Muscle of leg (tissue), 3 donors: ENCODE measurements at regions not wholly inside any gene's neighbourhood (a gene's known extent, or its start where the extent isn't known, plus 50 kb on each side); places are given as distances from the start of the nearest gene placed in this dataset.
"Not testable (repeated sequence)": the region's sequence is repeated elsewhere in the genome, so short reads cannot be mapped to it uniquely, and the experiment has no call there.

Experiments
- DNase-seq: peaks from one replicate; pipeline ENCODE4 v3.0.0; 2013
- H3K27ac ChIP-seq: one replicate; pipeline ENCODE4 v1.5.1; 2013; ENCODE audit warnings: mild to moderate bottlenecking, low read length, control low read depth
- H3K27me3 ChIP-seq: one replicate; pipeline ENCODE4 v1.6.1; 2013; ENCODE audit warnings: low read length; ENCODE audit not compliant: control insufficient read depth, insufficient read depth
- H3K36me3 ChIP-seq: one replicate; pipeline ENCODE4 v1.6.1; 2013; ENCODE audit warnings: low read length; ENCODE audit not compliant: control insufficient read depth, insufficient read depth
- H3K4me1 ChIP-seq: one replicate; pipeline ENCODE4 v1.6.1; 2013; ENCODE audit warnings: low read length; ENCODE audit not compliant: control insufficient read depth, insufficient read depth
- H3K4me3 ChIP-seq: one replicate; pipeline ENCODE4 v1.5.1; 2013; ENCODE audit warnings: low read length, control low read depth
- H3K9me3 ChIP-seq: replicated peaks from 2 replicates; pipeline ENCODE4 v1.6.1; 2013; ENCODE audit warnings: low read depth, low read length; ENCODE audit not compliant: control insufficient read depth
- WGBS: methylation state at CpG from one replicate; pipeline ENCODE4 v1.1.5; 2013; ENCODE audit warnings: missing lambda C conversion rate; ENCODE audit not compliant: insufficient coverage; 5-methylcytosine and 5-hydroxymethylcytosine counted together

DNA sequence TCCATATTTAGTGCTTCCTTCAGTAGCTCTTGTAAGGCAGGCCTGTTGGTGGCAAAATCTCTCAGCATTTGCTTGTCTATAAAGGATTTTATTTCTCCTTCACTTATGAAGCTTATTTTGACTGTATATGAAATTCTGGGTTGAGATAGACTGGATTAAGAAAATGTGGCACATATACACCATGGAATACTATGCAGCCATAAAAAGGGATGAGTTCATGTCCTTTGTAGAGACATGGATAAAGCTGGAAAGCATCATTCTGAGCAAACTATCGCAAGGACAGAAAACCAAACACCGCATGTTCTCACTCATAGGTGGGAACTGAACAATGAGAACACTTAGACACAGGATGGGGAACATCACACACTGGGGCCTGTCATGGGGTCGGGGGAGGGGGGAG lies 73.1 kb downstream of the ADCYAP1 start:
- not testable (repeated sequence) for H3K4me3 ChIP-seq, DNase-seq, H3K4me1 ChIP-seq, H3K27ac ChIP-seq, H3K36me3 ChIP-seq, H3K9me3 ChIP-seq, H3K27me3 ChIP-seq
- no CpG with 5 or more reads among the region's 3 CpGs for WGBS

DNA sequence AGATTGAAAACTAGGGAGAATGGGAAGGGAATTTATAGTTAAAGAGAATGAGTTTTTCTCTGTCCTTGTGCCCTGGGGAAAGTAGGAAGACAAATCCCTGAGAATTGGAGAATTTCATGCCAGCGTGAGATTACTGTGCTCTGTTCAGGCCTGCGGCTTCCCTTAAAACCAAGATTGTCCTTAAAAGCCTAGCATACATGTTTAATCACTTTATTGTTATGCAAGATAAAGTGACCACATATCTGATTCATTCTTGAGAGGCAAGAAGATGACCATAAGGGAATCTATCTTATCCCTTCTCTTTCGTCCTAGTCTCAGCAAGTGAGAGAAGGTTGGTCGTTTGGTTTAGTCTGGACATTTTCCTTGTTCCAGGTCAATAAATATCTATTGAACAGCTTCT lies 75.9 kb downstream of the ADCYAP1 start:
- no peak overlapping the region for H3K4me3 ChIP-seq
- H3K27me3 ChIP-seq, result no peaks in the 10 kb centered on the region
- no peak for DNase-seq
- no peaks in the 10 kb centered on the region for H3K9me3 ChIP-seq
- WGBS, result no CpG with 5 or more reads among the region's 4 CpGs
- H3K36me3 ChIP-seq, result no peaks in the 10 kb centered on the region
- no peak overlapping the region for H3K27ac ChIP-seq
- no peaks in the 10 kb centered on the region for H3K4me1 ChIP-seq

DNA sequence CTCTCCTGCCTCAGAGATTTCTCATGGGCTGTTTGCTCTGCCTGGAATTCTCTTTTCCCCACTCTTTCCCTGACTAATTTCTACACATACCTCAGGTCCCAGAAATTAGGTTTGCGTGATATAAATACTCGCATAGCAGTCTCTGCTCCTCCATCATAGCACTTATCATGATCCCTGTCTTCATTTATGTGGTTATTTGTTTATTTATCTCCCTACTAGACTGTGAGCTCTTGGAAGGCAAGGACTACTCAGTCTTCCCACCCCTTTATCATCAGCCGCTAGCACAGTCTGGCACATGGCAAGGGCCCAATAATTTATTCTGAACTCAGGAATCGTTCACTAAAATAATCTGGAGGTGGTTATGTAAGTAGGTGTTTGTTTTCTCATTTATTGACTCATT lies 79.3 kb downstream of the ADCYAP1 start:
- H3K9me3 ChIP-seq, result no peaks in the 10 kb centered on the region
- H3K4me3 ChIP-seq, result no peak overlapping the region
- H3K27me3 ChIP-seq, result no peaks in the 10 kb centered on the region
- WGBS, result no CpG with 5 or more reads among the region's 4 CpGs
- no peak for DNase-seq
- no peak overlapping the region for H3K27ac ChIP-seq
- no peaks in the 10 kb centered on the region for H3K4me1 ChIP-seq
- no peaks in the 10 kb centered on the region for H3K36me3 ChIP-seq

DNA sequence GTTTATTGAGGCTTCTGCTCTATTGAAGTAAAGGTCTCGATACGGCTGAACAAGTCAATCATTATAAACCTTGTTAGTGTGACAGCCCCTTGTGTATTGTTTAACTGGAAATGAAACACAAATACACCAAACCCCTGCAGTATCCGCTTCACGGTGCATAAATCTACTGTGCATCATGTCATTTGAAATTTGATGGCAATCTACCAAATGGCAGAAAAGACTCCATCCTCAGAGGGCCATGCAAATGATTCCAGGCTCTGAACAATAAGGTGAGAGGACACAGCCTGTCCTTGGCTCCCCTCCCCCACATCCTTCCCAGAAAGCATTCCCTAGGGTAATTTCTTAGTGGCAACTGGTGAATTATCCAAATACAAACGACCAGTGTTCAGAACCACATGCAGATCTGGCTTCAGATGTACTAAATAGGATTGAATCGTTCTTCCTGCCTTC lies 80.6 kb downstream of the ADCYAP1 start:
- H3K36me3 ChIP-seq, result no peaks in the 10 kb centered on the region
- no peak overlapping the region for H3K27ac ChIP-seq
- no peaks in the 10 kb centered on the region for H3K9me3 ChIP-seq
- DNase-seq, result no peak
- H3K4me1 ChIP-seq, result no peaks in the 10 kb centered on the region
- no peak overlapping the region for H3K4me3 ChIP-seq
- no peaks in the 10 kb centered on the region for H3K27me3 ChIP-seq
- WGBS, result no CpG with 5 or more reads among the region's 6 CpGs

DNA sequence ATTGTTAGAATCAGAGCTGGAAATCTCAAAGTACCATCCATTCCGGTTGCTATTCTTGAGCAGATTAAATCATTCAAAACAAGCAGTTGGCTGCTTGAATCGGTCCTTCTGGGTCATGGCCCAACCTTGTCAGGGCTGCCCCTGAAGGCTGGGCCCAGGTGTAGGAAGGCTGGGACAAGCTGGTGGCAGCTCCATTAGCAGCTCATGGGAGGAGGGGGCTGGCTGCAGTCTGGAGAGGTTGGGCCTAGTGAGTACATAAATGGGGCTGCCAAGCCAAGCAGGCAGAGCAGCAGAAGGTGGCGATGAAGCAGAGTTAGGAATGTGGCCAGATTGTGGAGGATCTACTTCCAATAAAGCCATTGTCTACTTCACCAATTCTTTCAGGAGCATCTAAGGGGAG lies 81.4 kb downstream of the ADCYAP1 start:
- H3K4me3 ChIP-seq, result no peak overlapping the region
- no peak overlapping the region for H3K27ac ChIP-seq
- no peaks in the 10 kb centered on the region for H3K36me3 ChIP-seq
- WGBS, result 47% methylated on average over 2 of the region's 3 CpGs
- DNase-seq, result no peak
- H3K4me1 ChIP-seq, result no peaks in the 10 kb centered on the region
- no peaks in the 10 kb centered on the region for H3K9me3 ChIP-seq
- no peaks in the 10 kb centered on the region for H3K27me3 ChIP-seq

DNA sequence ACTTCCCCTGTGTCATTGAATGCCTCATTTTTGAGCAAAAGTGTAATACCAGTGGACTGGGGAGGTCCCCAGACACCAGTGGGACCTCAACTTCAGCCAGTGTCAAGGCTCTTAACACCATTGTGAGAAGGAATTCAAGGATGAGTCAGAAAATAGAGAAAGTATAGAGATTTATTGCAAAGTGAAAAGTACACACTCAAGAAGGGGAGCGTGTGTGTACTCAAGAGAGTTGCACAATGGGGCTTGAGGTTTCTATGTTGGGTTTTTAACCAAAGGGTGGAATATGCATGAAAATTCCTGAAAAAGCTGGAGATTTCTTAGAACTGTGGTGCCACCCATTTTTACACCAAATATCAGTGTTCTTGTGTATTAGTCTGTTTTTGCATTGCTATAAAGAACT lies 81.9 kb downstream of the ADCYAP1 start:
- Histone ChIP-seq H3K27ac (no peak overlapping the region), H3K4me3 (no peak overlapping the region), H3K27me3 (no peaks in the 10 kb centered on the region), H3K4me1 (no peaks in the 10 kb centered on the region), H3K36me3 (no peaks in the 10 kb centered on the region), H3K9me3 (no peaks in the 10 kb centered on the region)
- 100% methylated on average over 1 of the region's 1 CpG for WGBS
- no peak for DNase-seq

DNA sequence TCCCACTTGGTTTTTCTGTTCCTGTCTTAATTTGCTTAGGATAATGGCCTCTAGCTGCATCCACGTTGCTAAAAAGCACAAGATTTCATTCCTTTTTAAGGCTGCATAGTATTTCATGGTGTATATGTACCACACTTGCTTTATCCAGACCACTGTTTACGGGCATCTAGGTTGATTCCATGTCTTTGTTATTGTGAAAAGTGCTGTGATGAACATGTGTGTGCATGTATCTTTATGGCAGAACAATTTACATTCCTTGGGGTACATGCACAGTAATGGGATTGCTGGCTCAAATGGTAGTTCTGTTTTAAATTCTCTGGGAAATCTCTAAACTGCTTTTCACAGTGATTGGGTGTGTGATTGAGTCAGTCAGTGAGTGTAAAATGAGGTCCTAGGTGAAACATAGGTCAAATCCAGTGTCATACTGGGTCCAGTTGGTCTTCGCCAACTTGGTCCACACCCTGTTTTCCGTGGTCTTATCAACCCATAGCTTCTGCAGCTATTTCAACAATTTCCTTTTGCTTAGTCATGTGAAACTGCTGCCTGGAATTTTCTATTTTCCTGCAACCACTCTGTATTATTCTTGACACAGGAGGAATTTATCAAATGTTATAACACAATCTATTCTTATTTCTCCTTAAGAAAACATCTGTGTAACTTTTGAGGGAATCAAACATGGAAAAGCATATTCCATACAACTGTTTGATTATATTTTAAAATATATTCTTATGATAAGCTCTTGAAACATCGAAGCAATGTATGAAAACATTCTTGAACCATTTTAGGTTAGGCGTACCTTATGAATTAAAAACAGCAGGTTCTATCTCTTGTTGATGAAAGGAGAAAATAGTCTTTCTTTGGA lies 82.9 kb downstream of the ADCYAP1 start:
- H3K36me3 ChIP-seq, result no peaks in the 10 kb centered on the region
- 83% methylated on average over 1 of the region's 6 CpGs for WGBS
- no peak overlapping the region for H3K4me3 ChIP-seq
- H3K9me3 ChIP-seq, result no peaks in the 10 kb centered on the region
- DNase-seq, result no peak
- H3K27ac ChIP-seq, result no peak overlapping the region
- H3K27me3 ChIP-seq, result no peaks in the 10 kb centered on the region
- no peaks in the 10 kb centered on the region for H3K4me1 ChIP-seq

DNA sequence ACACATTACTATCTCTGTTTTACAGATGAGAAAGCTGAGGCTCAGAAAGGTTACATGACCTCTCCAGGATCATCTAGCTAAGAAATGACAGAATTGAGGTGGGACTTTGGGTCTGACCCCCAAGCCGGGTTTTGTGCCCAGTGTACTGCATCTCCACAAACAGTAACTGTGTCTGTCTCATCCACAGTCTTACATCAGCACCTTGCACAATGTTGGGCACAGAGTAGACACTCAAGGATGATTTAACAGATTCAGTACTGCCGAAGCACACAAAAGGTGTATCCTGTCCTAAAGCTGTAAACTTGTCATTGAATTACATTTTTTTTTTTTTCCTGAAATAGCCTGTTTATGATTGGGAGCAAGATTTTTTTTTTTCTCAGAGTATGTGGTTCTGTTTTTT lies 84.8 kb downstream of the ADCYAP1 start:
- H3K36me3 ChIP-seq, result no peaks in the 10 kb centered on the region
- DNase-seq, result no peak
- H3K27ac ChIP-seq, result no peak overlapping the region
- no peak overlapping the region for H3K4me3 ChIP-seq
- no peaks in the 10 kb centered on the region for H3K27me3 ChIP-seq
- H3K9me3 ChIP-seq, result no peaks in the 10 kb centered on the region
- H3K4me1 ChIP-seq, result no peaks in the 10 kb centered on the region
- 100% methylated on average over 1 of the region's 2 CpGs for WGBS

DNA sequence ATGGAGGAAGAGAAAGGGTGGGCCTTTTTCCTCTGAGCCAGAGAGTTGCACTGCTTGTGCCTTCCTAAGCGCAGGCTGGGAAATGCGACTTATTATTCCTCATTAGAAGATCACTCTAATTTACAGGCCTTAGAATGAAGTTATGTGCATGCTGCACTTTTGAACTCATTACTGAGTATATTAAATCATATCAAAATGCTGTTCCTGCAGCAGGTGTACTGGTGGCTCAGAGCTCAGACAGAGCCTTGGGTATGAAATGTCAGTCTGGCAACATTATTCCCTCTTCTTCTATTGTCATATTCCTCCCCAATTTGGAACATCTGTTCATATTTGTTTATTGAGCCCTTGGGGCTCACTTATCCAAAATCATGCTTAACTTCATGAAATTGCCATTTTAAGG lies 85.5 kb downstream of the ADCYAP1 start:
- no peak for DNase-seq
- Histone ChIP-seq H3K4me1 (no peaks in the 10 kb centered on the region), H3K27ac (no peak overlapping the region), H3K4me3 (no peak overlapping the region), H3K36me3 (no peaks in the 10 kb centered on the region), H3K9me3 (no peaks in the 10 kb centered on the region), H3K27me3 (no peaks in the 10 kb centered on the region)
- WGBS, result no CpG with 5 or more reads among the region's 2 CpGs

DNA sequence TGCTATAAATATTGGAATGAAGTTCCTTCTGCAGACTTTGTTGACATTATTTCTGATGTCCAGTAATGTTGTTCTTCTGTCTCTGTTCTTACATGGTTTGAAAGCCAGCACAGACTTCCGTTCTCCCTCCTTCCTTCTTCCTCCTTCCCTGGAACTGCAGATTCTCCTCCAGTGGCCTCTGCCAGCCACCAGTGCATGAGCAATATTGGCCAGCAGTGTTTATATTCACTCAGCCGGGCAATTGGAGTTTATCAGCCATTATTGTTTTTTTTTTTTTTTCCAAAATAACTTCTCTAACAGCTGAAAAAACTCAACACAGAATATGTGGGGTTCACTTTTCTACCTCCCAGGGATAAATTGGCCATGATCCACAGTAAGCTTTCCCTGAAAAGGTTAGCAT lies 86.8 kb downstream of the ADCYAP1 start:
- no peak overlapping the region for H3K4me3 ChIP-seq
- H3K4me1 ChIP-seq, result no peaks in the 10 kb centered on the region
- H3K36me3 ChIP-seq, result no peaks in the 10 kb centered on the region
- no peak overlapping the region for H3K27ac ChIP-seq
- no CpG with 5 or more reads among the region's 2 CpGs for WGBS
- no peaks in the 10 kb centered on the region for H3K9me3 ChIP-seq
- no peak for DNase-seq
- H3K27me3 ChIP-seq, result no peaks in the 10 kb centered on the region

- Histone ChIP-seq H3K4me3 (no peak overlapping the region), H3K36me3 (no peaks in the 10 kb centered on the region), H3K9me3 (no peaks in the 10 kb centered on the region), H3K27me3 (no peaks in the 10 kb centered on the region), H3K4me1 (no peaks in the 10 kb centered on the region), H3K27ac (no peak overlapping the region)
- no peak for DNase-seq
- WGBS, result 94% methylated on average over 3 of the region's 3 CpGs
Observed at GRCh38 chr18:993560-993959, 88.9 kb downstream of the ADCYAP1 start.
